Heart left ventricle (tissue), 13 donors: ENCODE measurements at regions not wholly inside any gene's neighbourhood (a gene's known extent, or its start where the extent isn't known, plus 50 kb on each side); places are given as distances from the start of the nearest gene placed in this dataset.

Source experiments
- CTCF ChIP-seq, 12 donors: fragments of 200-600 bp; sonication (generic) in 4 of 12; IDR thresholded peaks; one replicate each; pipeline versions ENCODE4 v1.5.0 to v1.8.0; 2018 to 2022; ENCODE audit warnings: antibody characterized with exemption in 12 of 12, mild to moderate bottlenecking in 5 of 12
- POLR2A ChIP-seq, 2 donors: fragments of 450-650 bp; IDR thresholded peaks; one replicate each; pipeline ENCODE4 v1.6.1; 2017; ENCODE audit warnings: antibody characterized with exemption in 2 of 2, mild to moderate bottlenecking in 2 of 2, moderate library complexity in 2 of 2
- donor health status: ischemic (EF 13 %, LVEDD 7.1; RV severe dilation, severe dysfunction).
- donor health status: DM: no; HTN: yes; CAD: no.
- donor health status: DM: no; HTN: no; CAD: no.
- donor health status: ischemic (EF 25% LVEDD 6.9; RV normal size, moderate dysfunction).
- donor health status: ischemic (EF 25% LVEDD 5.7; RV mildly dilated, moderate dysfunction).
- donor health status: ischemic (EF 35%, LVEDD 5.7; RV mildly dilated, moderate dysfunction).
- donor health status: nonischemic (EF 11% LVEDD 7.7; RV severe dilation, severe dysfunction).
- donor health status: DM: yes; HTN: yes; CAD: no.
- donor health status: PGD.
- donor health status: ischemic (EF 29% LVEDD 5.4; RV normal size, mild dysfunction).
- donor health status: nonischemic (EF 23%, LVEDD 6.1; RV moderate dilation, normal function).

GRCh38 chr13:26957182-26957581 is 196.6 kb upstream of the GPR12 start:
- TF ChIP-seq CTCF (IDR thresholded peaks at IDR 0.05), result no peak
- no peak for TF ChIP-seq POLR2A (IDR thresholded peaks at IDR 0.05)
